Right ventricle myocardium superior (tissue), 1 donor: ENCODE measurements at regions not wholly inside any gene's neighbourhood (a gene's known extent, or its start where the extent isn't known, plus 50 kb on each side); places are given as distances from the start of the nearest gene placed in this dataset.

ENCODE experiments used
- ATAC-seq: fragments of 200-7000 bp; cut with Tn5 transposase; one replicate; pipeline ENCODE4 v1.9.1; 2020; ENCODE audit warnings: mild to moderate bottlenecking; ENCODE audit not compliant: poor library complexity
- DNase-seq: peaks from one replicate; pipeline ENCODE4 v3.0.0-alpha.2; 2020
- intact Hi-C: fragments of 100-400 bp; cut with DNase I; formaldehyde crosslinking; loops from one replicate; pipeline ENCODE4 v1.11.2; 2022
- donor health status: DM: no; HTN: yes; CAD: no; lungs with severe emphysema.

- ATAC-seq (no peak), DNase-seq (no peak)
- intact Hi-C loops: no loop called here
These were observed 284.6 kb upstream of the FOXQ1 start for GRCh38 chr6:1027109-1027794.

GRCh38 chr6:1025821-1026220 is 286.1 kb upstream of the FOXQ1 start:
- no peak for ATAC-seq
- no peak for DNase-seq
- intact Hi-C loops: no loop called here

- DNase-seq: no peak
- intact Hi-C loops: no loop called here
- no peak for ATAC-seq
These were observed 287.3 kb upstream of the FOXQ1 start for GRCh38 chr6:1024587-1024986.

- ATAC-seq (no peak), DNase-seq (no peak)
- intact Hi-C loops: no loop called here
These were observed 287.7 kb upstream of the FOXQ1 start for GRCh38 chr6:1024161-1024560.

GRCh38 chr6:1023229-1023628 is 288.7 kb upstream of the FOXQ1 start:
- ATAC-seq (no peak), DNase-seq (no peak)
- intact Hi-C loops: no loop called here

- intact Hi-C loops: no loop called here
- ATAC-seq: no peak
These were observed 289.2 kb upstream of the FOXQ1 start for GRCh38 chr6:1022719-1023118.

GRCh38 chr6:1020837-1021236 is 291.1 kb upstream of the FOXQ1 start:
- DNase-seq (no peak), ATAC-seq (no peak)
- intact Hi-C loops: no loop called here

More at GRCh38 chr6:1022719-1023118, 289.2 kb upstream of the FOXQ1 start:
- no peak for DNase-seq

GRCh38 chr6:1020133-1020532 is 291.8 kb upstream of the FOXQ1 start:
- intact Hi-C loops: no loop called here
- ATAC-seq (no peak), DNase-seq (no peak)

- intact Hi-C loops: no loop called here
- DNase-seq (no peak), ATAC-seq (no peak)
These were observed 293.9 kb upstream of the FOXQ1 start for GRCh38 chr6:1018041-1018440.

GRCh38 chr6:1016329-1017302 is 295.3 kb upstream of the FOXQ1 start:
- ATAC-seq: no peak
- DNase-seq: no peak

GRCh38 chr6:1015825-1016224 is 296.1 kb upstream of the FOXQ1 start:
- ATAC-seq: no peak
- DNase-seq: no peak
- intact Hi-C loops: no loop called here

More at GRCh38 chr6:1016329-1017302, 295.3 kb upstream of the FOXQ1 start:
- intact Hi-C loops: no loop called here

- ATAC-seq (no peak), DNase-seq (no peak)
- intact Hi-C loops: no loop called here
These were observed 297.5 kb upstream of the FOXQ1 start for GRCh38 chr6:1014431-1014807.

GRCh38 chr6:1013656-1014430 is 298.1 kb upstream of the FOXQ1 start:
- ATAC-seq (no peak), DNase-seq (no peak)
- intact Hi-C loops: no loop called here

- ATAC-seq (no peak), DNase-seq (no peak)
- intact Hi-C loops: no loop called here
These were observed 302.8 kb upstream of the FOXQ1 start for GRCh38 chr6:1009103-1009502.

- ATAC-seq: no peak
These were observed 304.7 kb upstream of the FOXQ1 start for GRCh38 chr6:1007159-1007558.

GRCh38 chr6:1004885-1005630 is 306.8 kb upstream of the FOXQ1 start:
- ATAC-seq (no peak), DNase-seq (no peak)
- intact Hi-C loops: no loop called here

More at GRCh38 chr6:1007159-1007558, 304.7 kb upstream of the FOXQ1 start:
- no peak for DNase-seq
- intact Hi-C loops: no loop called here

GRCh38 chr6:1003394-1004160 is 308.3 kb upstream of the FOXQ1 start:
- DNase-seq (no peak), ATAC-seq (no peak)
- intact Hi-C loops: no loop called here

- ATAC-seq: no peak
- intact Hi-C loops: no loop called here
These were observed 308.9 kb upstream of the FOXQ1 start for GRCh38 chr6:1002989-1003388.

More at GRCh38 chr6:1002989-1003388, 308.9 kb upstream of the FOXQ1 start:
- no peak for DNase-seq
